GM19238 (cell line): ENCODE measurements at regions not wholly inside any gene's neighbourhood (a gene's known extent, or its start where the extent isn't known, plus 50 kb on each side); places are given as distances from the start of the nearest gene placed in this dataset.
"Not testable (repeated sequence)": the region's sequence is repeated elsewhere in the genome, so short reads cannot be mapped to it uniquely, and the experiment has no call there.

ENCODE experiments used
- DNase-seq: peaks from one replicate; pipeline ENCODE4 v3.0.0; 2011; ENCODE audit warnings: low spot score; ENCODE audit not compliant: insufficient read length

- DNase-seq: no peak
Observed at GRCh38 chr10:111261081-111261615, 184.3 kb downstream of the ADRA2A start.

DNA sequence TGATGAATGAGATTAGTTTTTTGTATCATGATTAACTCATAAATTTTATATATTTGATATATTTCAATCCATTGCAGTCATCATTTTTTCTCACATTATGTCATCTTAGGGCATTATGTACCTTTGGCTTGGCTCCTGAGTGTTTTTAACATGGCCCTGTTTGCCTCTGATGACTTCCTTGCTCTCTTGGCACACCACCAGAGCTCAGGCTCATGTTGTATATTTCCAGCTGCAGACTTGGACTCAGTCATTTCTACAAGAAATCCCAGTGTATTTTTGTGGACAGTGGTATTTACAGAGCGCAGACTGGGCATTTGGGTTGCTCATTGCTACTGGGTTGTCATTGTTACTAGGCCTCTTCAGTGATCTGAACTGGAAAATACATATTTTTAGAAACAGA lies 188.5 kb downstream of the ADRA2A start:
- no peak for DNase-seq

- DNase-seq: no peak
Observed at GRCh38 chr10:111266165-111266564, 189.3 kb downstream of the ADRA2A start.

GRCh38 chr10:111267673-111268072 lies 190.8 kb downstream of the ADRA2A start:
- no peak for DNase-seq

- DNase-seq: no peak
Observed at GRCh38 chr10:111273235-111273634, 196.4 kb downstream of the ADRA2A start.

DNA sequence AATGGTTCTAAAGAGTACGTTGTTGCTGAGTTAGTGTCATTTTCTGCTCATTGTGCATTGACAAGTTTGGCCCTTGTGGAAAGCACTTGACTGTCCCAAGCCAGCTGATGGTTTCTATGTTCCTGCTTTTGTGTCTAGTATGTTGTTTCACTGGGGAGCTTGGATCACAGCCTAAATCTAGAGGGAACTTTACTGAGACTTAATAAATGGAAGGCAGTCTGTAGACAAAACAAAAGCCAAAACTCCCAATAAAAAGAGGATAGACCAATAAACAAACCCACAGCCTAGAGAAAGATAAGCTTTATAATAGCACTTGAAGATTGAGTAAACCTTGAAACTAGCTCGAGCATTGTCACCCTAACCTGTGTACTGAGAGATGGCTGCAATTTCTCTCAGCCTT lies 196.8 kb downstream of the ADRA2A start:
- DNase-seq: no peak

GRCh38 chr10:111275091-111275490 lies 198.3 kb downstream of the ADRA2A start:
- DNase-seq: no peak

DNA sequence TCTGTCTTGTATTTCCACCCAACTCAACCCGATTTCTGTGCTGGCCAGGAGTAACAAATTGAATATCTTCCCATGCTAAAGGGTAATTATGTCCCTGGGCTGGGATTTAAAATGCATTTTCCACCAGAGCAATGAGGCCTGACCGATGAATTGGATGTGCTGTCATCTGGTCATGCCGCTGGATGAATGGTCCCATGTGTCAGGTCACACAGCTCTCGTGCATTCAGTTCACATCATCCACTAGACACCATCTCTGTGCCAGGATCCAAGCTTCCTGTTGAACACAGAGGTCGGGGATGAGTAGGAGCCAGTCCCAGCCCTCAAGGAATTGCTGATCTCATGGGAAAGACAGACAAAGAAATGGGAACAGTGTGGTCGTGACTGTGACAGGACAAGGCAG lies 200.8 kb downstream of the ADRA2A start:
- no peak for DNase-seq

- DNase-seq: no peak
Observed at GRCh38 chr10:111278266-111278665, 201.4 kb downstream of the ADRA2A start.

GRCh38 chr10:111281516-111281915 lies 204.7 kb downstream of the ADRA2A start:
- DNase-seq: no peak

DNA sequence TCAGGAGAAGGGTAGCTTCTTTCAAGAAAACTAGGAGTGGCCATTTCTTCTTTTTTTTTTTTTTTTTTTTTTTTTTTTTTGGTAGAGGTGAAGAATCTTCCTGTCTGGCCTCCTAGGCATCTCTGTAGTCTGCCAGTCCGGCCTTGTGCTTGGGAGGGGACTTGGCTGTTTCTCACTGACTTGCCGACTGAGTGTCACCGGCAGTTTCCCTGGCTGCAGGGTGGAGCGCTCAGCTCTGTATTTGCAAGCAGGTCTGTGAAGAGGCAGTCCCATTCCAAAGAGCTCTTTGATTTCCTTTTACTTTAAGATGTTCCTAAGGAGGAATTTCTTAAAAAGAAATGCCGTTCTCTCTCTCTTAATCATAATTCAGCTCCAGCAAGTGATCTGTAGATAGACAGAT lies 212.6 kb downstream of the ADRA2A start:
- DNase-seq: no peak

GRCh38 chr10:111290649-111291048 lies 213.8 kb downstream of the ADRA2A start:
- no peak for DNase-seq

DNA sequence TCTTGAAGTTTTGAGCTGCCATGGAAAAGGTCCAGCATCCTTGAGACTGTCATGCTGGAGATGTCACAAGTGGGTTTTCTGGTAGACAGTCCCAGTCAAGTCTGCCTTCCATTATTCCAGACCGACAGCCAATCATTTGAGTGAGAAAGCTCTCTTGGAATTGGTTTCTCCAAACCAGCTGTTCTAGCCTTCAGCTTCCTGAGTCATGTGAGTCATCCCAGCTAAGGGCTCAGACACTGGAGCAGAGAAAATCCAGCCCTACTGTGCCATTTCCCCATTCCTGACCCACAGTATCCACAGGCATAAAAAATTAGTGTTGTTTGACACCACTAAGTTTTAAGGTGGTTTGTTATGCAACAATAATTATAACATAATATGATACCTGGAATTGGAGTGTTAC lies 219.0 kb downstream of the ADRA2A start:
- no peak for DNase-seq

GRCh38 chr10:111297351-111297848 lies 220.6 kb downstream of the ADRA2A start:
- DNase-seq: no peak

DNA sequence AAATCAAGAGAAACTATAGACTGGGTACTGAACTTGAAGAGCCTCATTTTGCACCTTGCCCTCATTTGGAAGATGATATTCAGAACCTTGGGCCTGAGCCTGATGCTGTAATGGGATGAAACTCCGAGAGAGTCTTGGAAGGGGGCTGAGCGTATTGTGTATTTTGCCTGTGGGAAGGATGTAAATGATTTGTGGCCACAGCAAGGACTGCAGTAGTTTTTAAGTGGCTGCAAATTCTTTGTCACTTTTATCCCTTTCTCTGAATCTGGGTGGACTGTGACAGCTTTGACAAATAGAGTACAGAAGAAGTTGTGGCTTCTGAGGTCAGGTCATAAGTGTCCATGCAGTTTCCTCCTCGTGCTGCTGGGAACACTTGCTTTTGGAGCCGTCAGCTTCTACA lies 221.2 kb downstream of the ADRA2A start:
- DNase-seq: no peak

DNA sequence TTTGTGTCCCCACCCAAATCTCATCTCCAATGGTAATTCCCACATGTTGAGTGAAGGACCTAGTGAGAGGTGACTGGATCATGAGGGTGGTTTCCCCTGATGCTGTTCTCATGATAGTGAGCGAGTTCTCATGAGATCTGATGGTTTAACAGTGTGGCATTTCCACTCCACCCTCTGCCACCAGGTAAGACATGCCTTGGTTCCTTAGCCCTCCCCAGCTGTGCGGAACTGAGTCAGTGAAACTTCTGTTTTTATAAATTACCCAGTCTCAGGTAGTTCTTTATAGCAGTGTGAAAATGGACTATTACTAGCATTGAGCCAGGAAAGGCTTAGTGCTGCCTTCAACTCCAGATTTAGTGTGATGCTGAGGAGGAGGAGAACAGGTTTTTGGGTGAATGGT lies 222.2 kb downstream of the ADRA2A start:
- no peak for DNase-seq

GRCh38 chr10:111303887-111304286 lies 227.1 kb downstream of the ADRA2A start:
- no peak for DNase-seq

DNA sequence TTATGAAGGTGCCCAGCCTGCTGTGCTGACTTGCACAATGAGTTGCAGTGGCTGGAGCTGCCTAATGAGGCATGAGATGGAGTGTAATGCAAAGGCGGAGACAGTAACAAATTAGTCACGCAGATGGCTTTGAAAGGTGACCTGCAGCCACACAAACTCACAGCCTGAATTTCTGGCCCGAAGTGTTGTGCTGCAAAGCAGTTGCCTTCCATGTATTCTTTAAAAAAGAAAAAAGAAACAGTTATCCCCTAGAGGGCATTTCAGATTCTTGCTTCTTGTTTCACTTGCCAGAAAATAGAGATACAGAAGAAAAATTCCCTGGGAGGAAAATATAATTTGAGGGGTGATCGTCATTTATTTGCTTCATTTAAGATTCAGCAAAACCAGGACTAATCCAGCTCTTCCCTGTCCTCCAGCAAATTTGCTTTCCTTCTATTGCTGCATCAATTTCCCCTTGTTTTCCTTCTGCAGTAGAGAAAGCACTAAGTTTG lies 239.9 kb downstream of the ADRA2A start:
- DNase-seq: no peak

GRCh38 chr10:111319866-111320265 lies 243.0 kb downstream of the ADRA2A start:
- DNase-seq: no peak

DNA sequence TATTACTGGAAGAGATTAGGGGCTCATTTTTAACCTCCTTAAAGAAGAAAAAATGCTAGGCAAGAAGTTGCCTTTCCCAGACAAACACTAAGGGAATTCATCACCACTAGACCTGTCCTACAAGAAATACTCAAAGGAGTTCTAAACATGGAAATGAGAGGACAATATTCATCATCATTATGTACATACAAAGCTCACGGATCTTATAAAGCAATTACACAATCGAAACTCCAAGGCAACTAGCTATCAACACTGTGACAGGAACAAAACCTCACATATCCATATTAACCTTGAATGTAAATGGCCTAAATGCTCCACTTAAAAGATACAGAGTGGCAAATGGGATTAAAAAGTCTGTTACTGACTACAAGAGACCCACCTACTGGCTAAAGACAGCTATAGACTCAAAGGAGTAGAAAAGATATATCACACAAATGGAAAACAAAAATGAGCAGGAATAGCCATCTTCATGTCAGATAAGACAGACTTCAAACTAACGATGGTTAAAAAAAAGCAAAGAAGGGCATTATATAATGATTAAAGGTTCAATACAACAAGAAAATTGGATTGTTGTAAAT lies 246.6 kb downstream of the ADRA2A start:
- DNase-seq: no peak

- DNase-seq: not testable (repeated sequence)
Observed at GRCh38 chr10:111332174-111332573, 255.3 kb downstream of the ADRA2A start.

DNA sequence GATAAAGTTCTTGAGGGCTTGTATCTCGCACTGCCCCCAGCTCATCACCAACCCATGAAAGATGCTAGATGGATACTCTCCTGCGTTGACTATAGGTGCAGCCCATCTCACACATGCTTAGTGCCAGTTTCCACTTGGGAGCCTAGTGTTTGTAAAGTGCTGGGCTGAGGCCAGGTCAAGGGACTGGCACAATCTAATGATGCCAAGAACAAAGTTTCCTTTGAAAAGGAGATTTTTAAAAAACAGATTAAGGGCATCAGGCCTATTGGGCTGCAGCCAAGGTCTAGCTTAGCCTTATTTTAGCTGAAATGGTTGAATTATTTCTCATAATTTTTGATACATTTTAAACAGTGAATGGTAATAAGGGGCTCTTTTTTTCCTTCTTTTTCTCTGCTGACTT lies 259.0 kb downstream of the ADRA2A start:
- no peak for DNase-seq

DNA sequence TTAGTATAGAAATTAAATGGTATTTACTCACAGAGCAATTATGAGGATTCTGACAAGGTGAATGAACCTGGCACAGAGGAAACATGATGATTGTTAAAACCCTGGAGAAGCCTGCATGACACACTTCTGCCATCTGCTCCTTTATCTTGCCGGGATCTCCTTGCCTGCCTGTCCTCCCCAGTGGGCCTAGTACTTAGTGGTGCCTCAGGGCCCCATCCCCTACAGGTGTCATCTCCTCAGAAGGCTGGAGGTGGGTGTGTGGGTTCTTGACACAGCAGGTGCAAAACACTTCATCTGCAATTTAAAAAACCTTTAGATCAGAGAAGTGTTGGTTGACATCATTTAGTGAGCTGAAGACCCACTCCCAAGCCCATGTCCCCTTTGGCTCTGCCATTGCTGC lies 261.2 kb downstream of the ADRA2A start:
- DNase-seq: no peak
